ENCODE measurements at regions not wholly inside any gene's neighbourhood (a gene's known extent, or its start where the extent isn't known, plus 50 kb on each side); places are given as distances from the start of the nearest gene placed in this dataset.

- TF ChIP-seq RUNX3 (IDR thresholded peaks at IDR 0.05; ENCODE audit: low read length): no peak
Observed at GRCh38 chr2:42970151-42970550, 177.8 kb upstream of the HAAO start (continued).

GRCh38 chr2:42969231-42970150 lies 177.1 kb upstream of the HAAO start:
- RAD21 ChIA-PET (ENCODE audit: unreplicated experiment): no interaction called here
- H4K20me1 ChIP-seq (ENCODE audit: control insufficient read depth, insufficient read depth): no peaks in the 10 kb centered on the region
- intact Hi-C loops (cut with micrococcal nuclease; ENCODE audit: unreplicated experiment): loop anchor here (10.0 kb wide), 2 partner anchors 435 to 515 kb away; no protein-coding TSS in a partner anchor
- SMC1A ChIA-PET (ENCODE audit: uncharacterized antibody, unreplicated experiment): no interaction called here
- DNase-seq (ENCODE audit: low read depth, low spot score) (no peak), ATAC-seq (no peak), FAIRE-seq (no peak)
- H3K4me3 ChIP-seq: no peak overlapping the region
- H3K79me2 ChIP-seq (ENCODE audit: control insufficient read depth, insufficient read depth, low read length): no peaks in the 10 kb centered on the region
- H3K9me3 ChIP-seq (replicated peaks; ENCODE audit: control insufficient read depth, insufficient read depth, low read length): peaks cover 3% of the 10 kb centered on the region; the same call in 2 of the 3 replicates
- H3K9ac ChIP-seq (ENCODE audit: control insufficient read depth, insufficient read depth, low read length): no peak overlapping the region
- H2AFZ ChIP-seq (ENCODE audit: control insufficient read depth, low read depth, low read length): no peak overlapping the region
- H3K4me1 ChIP-seq (ENCODE audit: control insufficient read depth, insufficient read depth, low read length): peaks cover 14% of the 10 kb centered on the region
- CTCF ChIA-PET: interaction anchor here (0.5 kb wide), 1 partner anchor 1181 kb away, joined by 3 read pairs; no protein-coding TSS in a partner anchor
- in situ Hi-C loops (cut with MboI): no loop called here
- POLR2A ChIA-PET: no interaction called here
- no peak overlapping the region for H3K4me2 ChIP-seq (ENCODE audit: control insufficient read depth, insufficient read depth)
- H3K27me3 ChIP-seq (replicated peaks in 1 of 2; ENCODE audit: control insufficient read depth in 2 of 2, insufficient read depth in 2 of 2, low read length in 1 of 2): no peaks in the 10 kb centered on the region
- no TSS peak for BruUV-seq (replicated peaks)
- H3K27ac ChIP-seq (ENCODE audit: control insufficient read depth, insufficient read depth): no peak overlapping the region
- WGBS (ENCODE audit: insufficient coverage, insufficient replicate concordance, low lambda C conversion rate, missing lambda C conversion rate): 33% methylated on average over 12 of the region's 12 CpGs
- H3K36me3 ChIP-seq (ENCODE audit: control insufficient read depth in 2 of 2, insufficient read depth in 2 of 2, low read length in 1 of 2): no peaks in the 10 kb centered on the region
- TF ChIP-seq ZNF207 (IDR thresholded peaks at IDR 0.05; ENCODE audit: borderline replicate concordance): no peak
- no peak for TF ChIP-seq HCFC1 (IDR thresholded peaks at IDR 0.05; ENCODE audit: low read length)
- no peak for TF ChIP-seq POLR2A (IDR thresholded peaks at IDR 0.05; ENCODE audit: low read depth, low read length)
- no peak for TF ChIP-seq SREBF1 (IDR thresholded peaks at IDR 0.05; ENCODE audit: low read length)
- no peak for TF ChIP-seq CEBPZ (IDR thresholded peaks at IDR 0.05; ENCODE audit: low read depth, low read length)
- no peak for TF ChIP-seq NFYB (IDR thresholded peaks at IDR 0.05; ENCODE audit: insufficient read depth, low read depth, low read length)
- TF ChIP-seq NBN (IDR thresholded peaks at IDR 0.05): no peak
- no peak for TF ChIP-seq USF1 (IDR thresholded peaks at IDR 0.05; ENCODE audit: borderline replicate concordance, extremely low read length, insufficient read depth, low read depth, low read length)
- TF ChIP-seq NR2C1 (IDR thresholded peaks at IDR 0.05): no peak
- no peak for TF ChIP-seq ZBED1 (IDR thresholded peaks at IDR 0.05; ENCODE audit: borderline replicate concordance)
- no peak for TF ChIP-seq CBFB (IDR thresholded peaks at IDR 0.05; ENCODE audit: low read depth)
- no peak for TF ChIP-seq ZNF592 (IDR thresholded peaks at IDR 0.05)
